ENCODE measurements at regions not wholly inside any gene's neighbourhood (a gene's known extent, or its start where the extent isn't known, plus 50 kb on each side); places are given as distances from the start of the nearest gene placed in this dataset.
A peak's percentile ranks its signal among the peaks of the same experiment; 100 is the strongest.

DNA sequence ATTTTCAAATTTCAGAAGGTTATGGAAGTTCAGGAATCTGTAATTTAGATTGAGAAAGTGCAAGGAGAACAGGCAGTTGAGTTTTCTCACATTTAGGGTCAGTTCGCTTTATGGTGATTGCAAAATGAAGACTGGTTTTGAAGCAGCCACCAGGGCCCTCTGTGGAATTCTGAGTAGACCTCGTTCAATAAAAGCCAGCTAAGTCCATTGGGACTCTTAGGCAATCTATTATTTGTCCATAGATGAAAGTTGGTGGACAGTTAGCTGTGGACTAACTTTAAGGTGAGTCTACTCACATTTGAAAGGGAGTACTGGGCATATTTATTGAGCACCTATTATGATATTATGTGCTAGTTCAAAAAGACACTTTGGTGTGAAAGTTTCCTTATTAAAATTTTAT, 266.3 kb upstream of the LINC00305 start:
- no peak for DNase-seq (ENCODE audit: low spot score)
- TF ChIP-seq, protein P1, sequence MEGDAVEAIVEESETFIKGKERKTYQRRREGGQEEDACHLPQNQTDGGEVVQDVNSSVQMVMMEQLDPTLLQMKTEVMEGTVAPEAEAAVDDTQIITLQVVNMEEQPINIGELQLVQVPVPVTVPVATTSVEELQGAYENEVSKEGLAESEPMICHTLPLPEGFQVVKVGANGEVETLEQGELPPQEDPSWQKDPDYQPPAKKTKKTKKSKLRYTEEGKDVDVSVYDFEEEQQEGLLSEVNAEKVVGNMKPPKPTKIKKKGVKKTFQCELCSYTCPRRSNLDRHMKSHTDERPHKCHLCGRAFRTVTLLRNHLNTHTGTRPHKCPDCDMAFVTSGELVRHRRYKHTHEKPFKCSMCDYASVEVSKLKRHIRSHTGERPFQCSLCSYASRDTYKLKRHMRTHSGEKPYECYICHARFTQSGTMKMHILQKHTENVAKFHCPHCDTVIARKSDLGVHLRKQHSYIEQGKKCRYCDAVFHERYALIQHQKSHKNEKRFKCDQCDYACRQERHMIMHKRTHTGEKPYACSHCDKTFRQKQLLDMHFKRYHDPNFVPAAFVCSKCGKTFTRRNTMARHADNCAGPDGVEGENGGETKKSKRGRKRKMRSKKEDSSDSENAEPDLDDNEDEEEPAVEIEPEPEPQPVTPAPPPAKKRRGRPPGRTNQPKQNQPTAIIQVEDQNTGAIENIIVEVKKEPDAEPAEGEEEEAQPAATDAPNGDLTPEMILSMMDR (IDR thresholded peaks at IDR 0.05; ENCODE audit: extremely low read depth, missing control alignments), result no peak

DNA sequence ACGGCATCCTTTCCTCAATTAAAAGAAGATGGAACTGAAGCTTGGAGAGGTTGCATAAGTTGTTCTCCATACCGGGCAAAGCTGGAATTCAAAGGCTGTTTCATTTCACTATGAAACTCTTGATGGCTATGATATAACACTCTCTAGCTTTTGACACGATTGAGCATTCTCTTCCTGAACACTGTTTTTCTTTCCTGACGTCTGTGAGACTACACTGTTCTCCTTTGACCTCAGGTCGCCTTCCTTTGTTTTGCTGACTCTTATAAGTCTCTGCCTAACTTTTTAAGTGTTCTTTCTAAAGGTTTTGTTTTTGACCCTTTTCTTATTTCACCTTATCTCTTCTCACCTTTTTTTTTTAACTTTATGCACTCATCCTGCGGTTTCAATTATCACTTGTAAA, 261.8 kb upstream of the LINC00305 start:
- TF ChIP-seq, protein P1 (IDR thresholded peaks at IDR 0.05; ENCODE audit: extremely low read depth, missing control alignments), result no peak
- DNase-seq (ENCODE audit: low spot score), result no peak

DNA sequence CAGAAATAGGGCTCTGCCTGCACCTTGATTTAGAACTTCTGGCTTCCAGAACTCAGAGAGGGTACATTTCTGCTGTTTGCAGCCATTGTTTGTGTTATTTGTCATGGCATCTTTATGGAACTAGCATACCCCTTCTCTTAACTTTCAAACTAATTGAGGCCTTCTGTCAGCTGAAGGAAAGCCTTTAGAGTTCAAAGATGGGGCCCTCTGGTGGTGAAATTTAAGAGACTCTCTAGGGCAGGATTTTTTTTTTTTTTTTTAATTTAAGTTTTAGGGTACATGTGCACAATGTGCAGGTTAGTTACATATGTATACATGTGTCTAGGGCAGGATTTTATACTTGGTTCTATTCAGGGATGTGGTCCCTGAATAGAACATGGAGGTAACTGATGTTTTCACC, 260.6 kb upstream of the LINC00305 start:
- TF ChIP-seq, protein P1 (IDR thresholded peaks at IDR 0.05; ENCODE audit: extremely low read depth, missing control alignments), result no peak
- DNase-seq (ENCODE audit: low spot score), result peak; percentile 19

DNA sequence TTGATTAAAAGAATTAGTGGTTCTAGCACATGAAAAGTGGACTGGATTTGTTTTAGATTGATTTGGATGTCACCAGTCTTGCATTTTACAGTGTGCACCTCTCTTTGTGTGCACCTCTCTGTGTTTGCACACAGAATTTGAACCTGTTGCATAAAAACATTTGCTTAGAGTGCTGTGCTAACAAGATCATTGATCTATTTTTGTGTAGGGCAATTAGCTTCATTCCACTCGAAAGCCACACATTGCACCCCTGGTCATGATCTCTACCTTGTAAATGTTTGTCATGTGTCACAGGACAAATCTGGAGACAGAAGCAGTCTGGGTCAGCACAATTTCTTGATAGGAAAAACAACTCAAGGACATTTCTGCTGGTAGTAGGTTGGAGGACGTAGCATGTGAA, 258.7 kb upstream of the LINC00305 start:
- TF ChIP-seq, protein P1 (IDR thresholded peaks at IDR 0.05; ENCODE audit: extremely low read depth, missing control alignments), result no peak
- no peak for DNase-seq (ENCODE audit: low spot score)

DNA sequence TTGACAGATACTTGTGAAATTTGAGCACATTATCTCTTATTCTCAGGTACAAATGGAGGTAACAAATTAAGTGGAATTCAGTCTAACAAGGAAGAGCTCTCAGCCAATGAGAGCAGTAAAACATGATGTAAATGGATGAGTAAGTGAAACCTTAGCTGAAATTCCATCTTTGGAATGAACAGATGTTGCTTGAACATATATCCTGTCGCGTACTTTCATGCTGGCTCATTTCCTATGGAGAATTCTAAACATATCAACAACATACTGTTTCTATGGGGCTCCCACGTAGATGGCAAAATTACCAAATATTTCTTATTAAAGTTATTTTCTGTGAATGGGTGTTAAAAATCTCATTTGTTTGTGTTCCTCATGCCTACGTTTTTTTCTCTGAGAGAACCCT, 256.3 kb upstream of the LINC00305 start:
- no peak for DNase-seq (ENCODE audit: low spot score)
- TF ChIP-seq, protein P1 (IDR thresholded peaks at IDR 0.05; ENCODE audit: extremely low read depth, missing control alignments), result no peak

DNA sequence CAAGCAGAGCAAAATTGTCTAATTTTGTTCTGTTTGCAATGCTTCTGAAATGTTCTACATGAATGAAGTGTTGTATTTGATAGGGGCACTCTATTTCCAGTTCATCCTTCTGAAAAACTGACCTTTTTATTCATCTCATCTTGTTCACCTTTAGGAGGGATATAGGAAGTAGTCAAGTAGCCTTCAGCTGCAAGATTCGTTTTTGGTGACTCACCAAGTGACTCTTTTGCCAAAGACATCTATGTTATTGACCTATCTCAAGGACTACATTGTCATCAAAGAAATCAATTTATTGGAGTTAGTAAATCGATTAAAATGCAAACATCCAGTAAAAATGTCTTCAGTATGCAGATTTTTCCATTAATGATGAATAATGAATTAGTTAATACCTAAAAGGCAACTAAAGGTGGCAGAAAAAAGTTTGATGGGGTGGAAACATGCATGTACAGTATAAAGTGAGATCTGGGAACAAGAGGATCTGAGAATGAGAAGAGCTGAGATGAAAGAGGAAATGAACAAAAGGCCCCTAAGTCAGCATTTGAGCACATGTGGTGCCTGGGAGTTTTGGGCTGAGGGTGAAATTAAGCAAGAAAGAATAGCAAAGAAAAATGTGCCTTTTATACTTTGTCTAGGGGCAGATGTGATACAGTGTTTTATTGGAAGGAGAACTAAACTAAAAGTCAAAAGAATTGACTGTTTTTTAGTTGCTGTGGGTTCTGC, 255.1 kb upstream of the LINC00305 start:
- DNase-seq (ENCODE audit: low spot score), result no peak
- TF ChIP-seq, protein P1 (IDR thresholded peaks at IDR 0.05; ENCODE audit: extremely low read depth, missing control alignments), result no peak

DNA sequence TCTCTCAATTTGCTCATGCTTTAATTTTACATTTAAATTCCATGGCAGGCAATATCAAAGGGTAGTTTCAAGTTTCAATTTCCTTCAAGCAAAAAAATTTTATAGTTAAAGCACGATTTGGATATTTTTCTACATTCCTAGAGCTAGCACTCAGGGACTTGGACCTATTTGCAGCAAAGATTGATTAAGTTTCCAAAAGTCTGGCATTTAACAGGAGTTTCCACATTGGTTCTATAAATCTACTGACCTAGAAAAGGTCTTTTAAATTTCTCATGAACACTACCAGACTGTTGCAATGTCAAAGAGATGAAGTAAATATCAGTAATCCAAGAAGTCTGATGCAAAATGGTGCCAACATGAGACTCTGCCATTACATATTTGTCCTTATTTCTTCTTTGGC, 253.7 kb upstream of the LINC00305 start:
- TF ChIP-seq, protein P1 (IDR thresholded peaks at IDR 0.05; ENCODE audit: extremely low read depth, missing control alignments), result no peak
- no peak for DNase-seq (ENCODE audit: low spot score)

Data from GM20000 (cell line).